Stimulated activated CD4-positive, alpha-beta T cell treated with anti-CD3 and anti-CD28 coated beads, Interleukin-12 subunit alpha, Interleukin-12 subunit beta, amount 100 ng/mL, for 48 hours (primary cell): ENCODE measurements at regions not wholly inside any gene's neighbourhood (a gene's known extent, or its start where the extent isn't known, plus 50 kb on each side); places are given as distances from the start of the nearest gene placed in this dataset.
"Not testable (repeated sequence)": the region's sequence is repeated elsewhere in the genome, so short reads cannot be mapped to it uniquely, and the experiment has no call there.

Source experiments
- DNase-seq, 3 donors: peaks; one replicate each; pipeline ENCODE4 v3.0.0-alpha.2; 2020; ENCODE audit warnings: low read depth in 2 of 3, low spot score in 1 of 3

- DNase-seq, result not testable (repeated sequence)
Observed at GRCh38 chr6:86872810-86873209, 64.5 kb upstream of the HTR1E start.

DNA sequence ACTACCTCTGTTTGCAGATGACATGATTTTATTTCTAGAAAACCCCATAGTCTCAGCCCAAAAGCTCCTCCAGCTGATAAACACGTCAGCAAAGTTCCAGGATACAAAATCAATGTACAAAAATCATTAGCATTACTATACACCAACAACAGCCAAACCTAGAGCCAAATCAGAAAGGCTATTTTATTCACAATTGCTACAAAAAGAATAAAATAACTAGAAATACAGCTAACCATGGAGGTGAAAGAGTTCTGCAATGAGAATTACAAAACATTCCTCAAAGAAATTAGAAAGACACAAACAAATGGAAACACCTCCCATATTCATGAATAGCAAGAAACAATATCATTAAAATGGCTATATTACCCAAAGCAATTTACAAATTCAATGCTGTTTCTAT is 65.6 kb upstream of the HTR1E start:
- DNase-seq, result no peak

DNA sequence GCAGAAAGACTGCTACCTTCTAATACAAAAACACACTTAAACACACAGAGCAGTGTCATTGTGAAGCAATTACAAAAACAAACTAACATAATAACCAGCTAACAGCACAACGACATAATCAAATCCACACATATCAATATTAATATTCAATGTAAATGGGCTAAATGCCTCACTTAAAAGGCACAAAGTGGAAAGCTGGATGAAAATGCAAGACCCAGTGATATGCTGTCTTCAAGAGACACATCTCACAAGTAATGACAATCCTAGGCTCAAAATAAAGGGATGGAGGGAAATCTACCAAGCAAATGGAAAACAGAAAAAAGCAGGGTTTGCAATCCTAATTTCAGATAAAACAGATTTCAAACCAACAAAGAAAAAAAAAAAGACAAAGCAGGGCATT is 67.8 kb upstream of the HTR1E start:
- no peak for DNase-seq

DNA sequence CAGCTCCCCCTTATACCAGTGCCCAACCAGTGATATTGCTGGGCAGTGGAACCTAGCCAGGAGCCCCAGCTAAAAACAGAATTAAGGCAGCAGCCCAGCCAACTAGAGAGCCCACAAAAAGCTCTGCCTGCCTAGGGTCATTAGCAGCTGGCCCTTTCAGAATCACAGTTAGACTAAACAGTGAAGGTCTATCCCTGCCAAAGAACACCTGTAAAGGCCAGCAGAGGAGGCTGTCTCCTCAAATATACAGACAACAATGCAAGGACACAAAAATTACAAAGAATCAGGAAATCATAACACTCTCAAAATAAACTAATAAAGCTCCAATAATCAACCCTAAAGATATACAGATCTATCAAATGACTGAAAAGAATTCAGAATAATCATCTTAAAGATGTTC is 77.8 kb upstream of the HTR1E start:
- no peak for DNase-seq

- DNase-seq, result no peak
Observed at GRCh38 chr6:86858970-86859369, 78.4 kb upstream of the HTR1E start.

DNA sequence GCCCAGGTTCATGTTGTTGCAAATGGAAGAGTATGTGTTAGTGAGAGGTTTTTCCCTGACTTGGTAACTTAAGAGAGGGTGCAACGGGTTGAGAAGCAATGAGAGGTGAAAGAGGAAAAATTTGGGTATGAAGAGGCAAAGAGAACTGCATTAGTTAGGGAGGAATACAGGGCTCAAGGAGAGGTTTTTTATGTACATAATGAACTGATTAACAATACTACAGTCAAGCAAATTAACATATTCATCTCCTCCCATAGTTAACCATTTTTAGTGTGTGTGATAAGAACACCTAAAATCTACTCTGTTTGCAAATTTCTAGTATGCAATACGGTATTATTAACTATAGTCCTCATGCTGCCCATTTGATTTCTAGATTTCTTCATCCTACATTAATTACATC is 79.5 kb upstream of the HTR1E start:
- DNase-seq, result no peak

DNA sequence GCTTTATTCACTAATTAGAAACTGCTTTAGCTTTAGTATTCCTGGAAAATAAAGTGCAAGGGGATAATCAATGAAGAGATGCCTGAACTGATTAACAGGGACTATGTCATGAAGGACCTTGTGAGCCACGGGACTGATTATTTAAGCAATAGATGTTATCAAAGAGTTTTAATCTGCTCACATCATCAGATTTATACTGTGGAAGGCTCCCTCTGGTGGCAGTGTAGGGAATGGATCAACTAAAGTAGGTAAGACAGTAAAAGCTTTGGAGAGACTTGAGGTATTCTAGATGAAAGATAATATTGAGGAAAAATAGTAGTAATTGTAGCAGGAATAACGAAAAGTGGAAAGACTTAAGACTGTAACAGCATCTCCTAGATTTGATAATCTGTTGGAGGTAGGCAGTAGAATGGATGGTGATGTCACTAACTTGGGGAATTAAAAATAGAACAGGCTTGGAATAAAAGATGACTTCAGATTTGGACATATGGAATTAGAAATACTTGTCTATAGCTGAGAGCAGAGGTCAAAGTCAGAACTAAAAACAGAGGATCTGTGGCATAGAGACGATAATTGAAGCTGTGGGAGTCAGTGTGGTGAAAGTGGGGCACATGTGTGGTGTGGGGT is 80.3 kb upstream of the HTR1E start:
- peak in 2 of 3 donors; percentile 5 to 32 for DNase-seq

GRCh38 chr6:86856379-86856778 is 80.9 kb upstream of the HTR1E start:
- no peak for DNase-seq

GRCh38 chr6:86848986-86849385 is 88.3 kb upstream of the HTR1E start:
- DNase-seq, result no peak

GRCh38 chr6:86832686-86833085 is 104.6 kb upstream of the HTR1E start:
- DNase-seq, result no peak

GRCh38 chr6:86825436-86825835 is 111.9 kb upstream of the HTR1E start:
- DNase-seq, result no peak

GRCh38 chr6:86822747-86823146 is 114.6 kb upstream of the HTR1E start:
- no peak for DNase-seq

DNA sequence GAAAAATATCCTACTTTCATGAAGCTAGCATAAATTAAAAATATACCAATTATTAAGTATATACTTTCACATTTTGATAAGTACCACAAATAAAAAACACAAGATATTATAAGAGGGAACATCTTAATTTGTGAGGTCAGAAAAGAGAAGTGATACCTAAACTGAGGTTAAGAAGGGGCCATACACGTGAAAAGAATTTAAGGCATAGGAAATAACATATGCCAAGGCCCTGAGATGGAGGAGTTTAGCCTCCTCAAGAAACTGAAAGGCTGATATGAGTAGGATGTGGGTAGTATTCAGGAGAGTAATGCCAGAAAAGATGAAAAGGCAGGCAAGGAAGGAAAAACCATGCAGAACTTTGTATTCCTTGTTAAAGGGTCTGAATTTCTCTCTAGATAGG is 116.6 kb upstream of the HTR1E start:
- DNase-seq, result no peak

DNA sequence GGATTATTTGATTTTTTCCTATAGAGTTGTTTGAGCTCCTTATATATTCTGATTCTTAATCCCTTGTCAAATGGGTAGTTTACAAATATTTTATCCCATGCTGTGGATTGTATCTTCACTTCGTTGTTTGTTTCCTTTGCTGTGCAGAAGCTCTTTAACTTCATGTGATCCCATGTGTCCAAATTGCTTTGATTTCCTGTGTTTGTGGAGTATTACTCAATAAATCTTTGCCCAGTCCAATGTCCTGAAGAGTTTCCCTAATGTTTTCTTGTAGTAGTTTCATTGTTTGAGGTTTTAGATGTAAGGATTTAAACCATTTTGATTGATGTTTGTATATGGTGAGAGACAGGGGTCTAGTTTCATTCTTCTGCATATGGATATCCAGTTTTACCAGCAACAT is 143.7 kb upstream of the HTR1E start:
- no peak for DNase-seq

DNA sequence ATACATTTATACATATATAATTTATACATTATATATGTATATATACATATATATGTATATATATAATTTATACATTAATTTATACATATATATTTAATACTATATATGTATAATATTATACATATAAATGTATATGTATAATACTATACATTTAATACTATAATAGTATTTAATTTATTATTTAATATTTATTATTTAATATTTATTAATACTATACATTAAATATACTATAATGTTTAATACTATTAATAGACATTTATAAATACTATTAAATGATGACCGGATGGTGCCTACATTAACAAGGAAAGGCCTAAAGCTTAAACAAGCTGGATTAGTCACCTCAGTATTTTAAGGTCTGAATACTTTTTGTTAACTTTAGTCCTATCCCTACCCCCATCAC is 145.9 kb upstream of the HTR1E start:
- no peak for DNase-seq

GRCh38 chr6:86789779-86790411 is 147.4 kb upstream of the HTR1E start:
- DNase-seq, result no peak

GRCh38 chr6:86782328-86782727 is 155.0 kb upstream of the HTR1E start:
- DNase-seq, result no peak

- no peak for DNase-seq
Observed at GRCh38 chr6:86780923-86781322, 156.4 kb upstream of the HTR1E start.

GRCh38 chr6:86775893-86776292 is 161.4 kb upstream of the HTR1E start:
- no peak for DNase-seq

DNA sequence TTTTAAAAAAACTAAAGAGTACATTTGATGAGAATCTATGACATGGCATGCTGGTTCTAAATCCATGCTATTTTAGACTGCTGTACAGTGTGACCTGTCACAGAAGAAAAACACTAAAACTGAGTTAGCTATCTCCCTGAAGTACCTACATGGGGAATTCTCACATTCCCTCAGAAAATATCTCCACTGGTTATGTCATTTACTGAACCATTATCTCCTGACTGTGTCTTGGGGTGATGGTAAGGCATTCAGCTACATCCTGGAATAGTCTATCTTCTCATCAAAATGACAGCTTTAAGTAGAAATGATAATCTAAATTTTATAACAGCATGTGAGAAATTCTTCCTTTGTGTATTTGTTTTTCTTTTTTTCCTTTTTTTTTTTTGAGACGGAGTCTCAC is 172.1 kb upstream of the HTR1E start:
- no peak for DNase-seq

GRCh38 chr6:86759953-86760352 is 177.4 kb upstream of the HTR1E start:
- DNase-seq, result not testable (repeated sequence)

DNA sequence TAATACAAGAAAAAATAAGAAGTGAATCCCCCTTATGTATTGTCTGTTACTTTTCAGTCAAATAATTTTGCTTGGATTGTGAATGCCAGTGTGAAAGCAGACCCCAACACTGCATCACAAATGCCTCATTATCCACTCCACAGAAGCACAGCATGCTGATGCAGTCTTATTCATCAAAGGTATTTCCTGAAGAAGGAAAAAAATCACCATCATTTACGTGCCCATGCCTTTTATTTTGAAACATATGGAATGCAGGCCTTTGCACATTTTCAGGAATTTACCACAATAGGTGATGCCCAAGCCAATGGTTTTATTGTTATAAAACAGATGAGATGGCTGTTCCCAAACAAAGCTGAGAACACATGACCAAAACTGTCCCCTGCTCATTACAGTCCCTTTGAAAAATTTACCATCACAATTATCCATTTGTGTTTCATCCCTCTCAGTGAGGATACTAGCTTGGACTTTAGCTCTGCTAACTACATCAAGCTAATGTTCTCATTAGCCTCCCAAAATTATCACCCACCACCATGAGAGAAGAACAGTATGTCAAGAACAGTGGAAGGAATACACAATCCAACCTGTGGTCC is 180.6 kb upstream of the HTR1E start:
- DNase-seq, result no peak

GRCh38 chr6:86744048-86744447 is 193.3 kb upstream of the HTR1E start:
- no peak for DNase-seq
